OCI-LY1 (cell line): ENCODE measurements at regions not wholly inside any gene's neighbourhood (a gene's known extent, or its start where the extent isn't known, plus 50 kb on each side); places are given as distances from the start of the nearest gene placed in this dataset.

ENCODE experiments used
- EZH2 ChIP-seq: fragments of 200-600 bp; sonication (generic), shearing (Covaris generic); IDR thresholded peaks from 2 replicates; pipeline ENCODE4 v1.8.0; 2017; ENCODE audit warnings: borderline replicate concordance, mixed run types, mild to moderate bottlenecking, antibody characterized with exemption, low read length, moderate library complexity, mixed read lengths
- TF ChIP-seq, protein P1 (sequence below): fragments of 200-600 bp; sonication (generic), shearing (Covaris generic); IDR thresholded peaks from 2 replicates; pipeline ENCODE4 v1.5.1; 2017; ENCODE audit warnings: mild to moderate bottlenecking, antibody characterized with exemption, low read length, moderate library complexity, mixed read lengths

DNA sequence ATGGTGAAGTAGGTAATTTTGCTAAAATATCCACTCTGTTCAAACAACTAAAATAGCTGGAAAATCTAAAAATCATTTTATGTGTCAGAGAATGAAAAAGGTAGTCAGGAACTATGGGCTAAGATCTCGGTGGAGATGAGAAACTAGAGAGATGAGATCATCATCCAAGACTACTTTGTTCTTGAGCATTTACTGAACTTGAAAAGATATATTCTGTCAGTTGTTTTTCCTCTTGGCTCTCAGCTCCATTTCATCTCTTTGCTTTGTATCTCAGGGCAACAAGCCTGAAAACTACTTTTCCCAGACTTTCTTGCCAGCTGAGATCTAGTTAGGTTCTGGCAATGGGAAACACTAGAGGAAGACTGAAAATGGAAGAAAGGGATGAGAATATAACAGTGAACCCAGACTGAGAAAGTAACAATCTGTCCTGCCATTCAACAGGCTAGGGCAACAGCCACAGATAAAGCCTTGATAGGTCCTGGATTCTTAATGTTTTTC, 346.2 kb upstream of the MEX3C start:
- TF ChIP-seq, protein P1, sequence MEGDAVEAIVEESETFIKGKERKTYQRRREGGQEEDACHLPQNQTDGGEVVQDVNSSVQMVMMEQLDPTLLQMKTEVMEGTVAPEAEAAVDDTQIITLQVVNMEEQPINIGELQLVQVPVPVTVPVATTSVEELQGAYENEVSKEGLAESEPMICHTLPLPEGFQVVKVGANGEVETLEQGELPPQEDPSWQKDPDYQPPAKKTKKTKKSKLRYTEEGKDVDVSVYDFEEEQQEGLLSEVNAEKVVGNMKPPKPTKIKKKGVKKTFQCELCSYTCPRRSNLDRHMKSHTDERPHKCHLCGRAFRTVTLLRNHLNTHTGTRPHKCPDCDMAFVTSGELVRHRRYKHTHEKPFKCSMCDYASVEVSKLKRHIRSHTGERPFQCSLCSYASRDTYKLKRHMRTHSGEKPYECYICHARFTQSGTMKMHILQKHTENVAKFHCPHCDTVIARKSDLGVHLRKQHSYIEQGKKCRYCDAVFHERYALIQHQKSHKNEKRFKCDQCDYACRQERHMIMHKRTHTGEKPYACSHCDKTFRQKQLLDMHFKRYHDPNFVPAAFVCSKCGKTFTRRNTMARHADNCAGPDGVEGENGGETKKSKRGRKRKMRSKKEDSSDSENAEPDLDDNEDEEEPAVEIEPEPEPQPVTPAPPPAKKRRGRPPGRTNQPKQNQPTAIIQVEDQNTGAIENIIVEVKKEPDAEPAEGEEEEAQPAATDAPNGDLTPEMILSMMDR, result no peak
- TF ChIP-seq EZH2, result no peak
